Cerebellar cortex (tissue), 1 donor: ENCODE measurements at regions not wholly inside any gene's neighbourhood (a gene's known extent, or its start where the extent isn't known, plus 50 kb on each side); places are given as distances from the start of the nearest gene placed in this dataset.

ENCODE experiments used
- DNase-seq: peaks from one replicate; pipeline ENCODE4 v3.0.0-alpha.2; 2015; ENCODE audit warnings: low spot score

DNA sequence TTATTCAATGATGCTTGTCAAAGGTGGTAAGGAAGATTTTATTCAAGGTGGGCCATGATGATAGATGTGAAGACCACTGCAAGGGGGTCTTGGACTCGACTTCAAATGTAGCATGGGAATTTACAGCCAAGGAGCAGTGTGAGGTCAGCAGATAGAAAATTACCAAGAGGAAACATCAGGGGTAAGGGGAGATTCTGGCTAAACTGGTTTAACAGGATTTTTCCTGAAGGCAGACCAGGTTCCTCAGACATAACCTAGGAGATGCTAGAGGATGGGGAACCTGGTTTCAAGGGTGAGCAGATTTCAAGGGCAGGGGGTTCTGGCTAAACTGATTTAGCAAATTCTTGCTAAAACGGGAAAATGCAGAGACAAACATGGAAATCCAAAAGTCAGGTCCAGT, 464.9 kb downstream of the TAFA4 start:
- no peak for DNase-seq

DNA sequence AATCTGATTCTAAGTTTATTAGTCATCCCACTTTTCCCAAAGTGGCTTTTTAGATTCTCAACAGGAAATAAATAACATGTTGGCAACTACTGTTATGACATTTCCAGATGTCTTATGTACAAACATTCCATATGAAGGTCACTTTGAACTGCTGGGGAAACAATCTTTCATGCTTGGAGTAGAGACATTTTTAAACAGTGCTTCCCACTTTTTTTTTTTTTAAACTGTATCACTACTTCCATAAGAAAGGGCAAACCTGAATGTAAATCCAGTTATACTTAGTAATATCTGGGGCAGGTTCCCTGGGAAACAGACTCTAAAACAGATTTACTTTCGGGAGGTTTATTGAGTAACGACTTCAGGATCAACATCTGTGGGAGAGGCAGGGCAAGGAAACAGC, 473.8 kb downstream of the TAFA4 start:
- DNase-seq: no peak

DNA sequence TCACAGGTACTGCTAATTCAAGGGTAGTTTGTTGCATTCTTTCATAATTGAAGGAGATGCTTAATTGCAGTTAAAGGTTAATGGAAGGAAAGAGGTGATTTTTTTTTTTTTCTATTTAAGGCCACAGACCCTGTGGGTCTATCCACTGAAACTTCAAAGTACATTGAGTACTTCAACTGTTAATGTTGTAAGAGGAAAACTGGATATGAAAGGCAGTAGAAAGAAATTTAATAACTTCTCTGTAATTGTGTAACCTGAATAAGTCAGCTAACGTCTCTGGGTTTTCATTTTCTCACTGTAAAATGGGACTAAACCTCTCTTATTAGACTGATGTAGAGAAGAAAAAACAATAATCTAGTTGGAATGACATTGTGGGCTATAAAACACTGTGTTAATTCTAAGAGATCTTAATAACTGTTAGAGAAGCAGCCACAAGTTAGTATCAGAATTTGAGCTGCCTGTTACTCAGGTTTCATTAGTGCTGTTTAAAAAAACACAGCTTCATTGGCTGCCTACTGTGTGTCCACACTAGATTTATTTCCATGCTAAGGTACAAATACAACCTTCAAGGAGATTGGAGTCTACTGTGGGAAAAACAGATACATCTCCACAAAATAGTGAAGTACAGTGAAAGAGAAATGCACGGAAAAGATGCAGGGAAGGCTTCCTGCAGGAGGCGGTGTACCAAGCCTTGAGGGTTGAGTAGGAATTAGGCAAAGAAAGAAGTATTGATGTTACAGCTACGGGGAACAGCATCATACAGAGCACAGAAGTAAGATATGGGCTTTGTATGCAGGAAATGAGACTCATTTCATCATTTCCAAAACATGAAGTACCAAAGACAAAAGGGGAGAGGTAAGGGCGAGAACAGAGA, 483.6 kb downstream of the TAFA4 start:
- DNase-seq: no peak

DNA sequence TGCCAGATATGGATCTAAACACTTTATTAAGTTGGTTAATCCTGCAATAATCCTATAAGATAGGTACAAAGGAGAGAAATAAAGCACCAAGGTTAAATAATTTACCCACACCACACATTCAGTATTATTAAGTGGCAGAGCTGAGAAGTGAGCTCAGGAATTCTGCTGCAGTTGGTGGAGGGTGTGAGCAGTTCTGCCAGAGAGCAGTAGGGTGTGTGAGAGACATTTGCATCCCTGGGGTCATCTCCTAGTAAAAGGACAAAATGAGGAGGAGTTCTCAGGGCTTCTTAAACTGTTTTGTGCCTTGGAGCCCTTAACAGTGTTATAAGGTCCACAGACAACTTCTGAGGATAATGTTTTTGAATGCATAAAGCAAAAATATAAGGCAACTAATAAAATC, 484.5 kb downstream of the TAFA4 start:
- no peak for DNase-seq

DNA sequence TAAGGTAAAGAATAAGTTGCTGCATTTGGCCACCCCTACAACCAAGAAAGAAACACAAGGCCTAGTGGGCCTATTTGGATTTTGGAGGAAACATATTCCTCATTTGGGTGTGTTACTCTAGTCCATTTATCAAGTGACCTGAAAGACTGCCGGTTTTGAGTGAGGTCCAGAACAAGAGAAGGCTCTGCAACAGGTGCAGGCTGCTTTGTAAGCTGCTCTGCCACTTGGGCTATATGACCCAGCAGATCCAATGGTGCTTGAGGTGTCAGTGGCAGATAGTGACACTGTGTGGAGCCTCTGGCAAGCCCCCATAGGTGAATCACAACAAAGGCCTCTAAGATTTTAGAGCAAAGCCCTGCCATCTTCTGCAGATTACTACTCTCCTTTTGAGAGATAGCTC, 491.3 kb downstream of the TAFA4 start:
- no peak for DNase-seq

DNA sequence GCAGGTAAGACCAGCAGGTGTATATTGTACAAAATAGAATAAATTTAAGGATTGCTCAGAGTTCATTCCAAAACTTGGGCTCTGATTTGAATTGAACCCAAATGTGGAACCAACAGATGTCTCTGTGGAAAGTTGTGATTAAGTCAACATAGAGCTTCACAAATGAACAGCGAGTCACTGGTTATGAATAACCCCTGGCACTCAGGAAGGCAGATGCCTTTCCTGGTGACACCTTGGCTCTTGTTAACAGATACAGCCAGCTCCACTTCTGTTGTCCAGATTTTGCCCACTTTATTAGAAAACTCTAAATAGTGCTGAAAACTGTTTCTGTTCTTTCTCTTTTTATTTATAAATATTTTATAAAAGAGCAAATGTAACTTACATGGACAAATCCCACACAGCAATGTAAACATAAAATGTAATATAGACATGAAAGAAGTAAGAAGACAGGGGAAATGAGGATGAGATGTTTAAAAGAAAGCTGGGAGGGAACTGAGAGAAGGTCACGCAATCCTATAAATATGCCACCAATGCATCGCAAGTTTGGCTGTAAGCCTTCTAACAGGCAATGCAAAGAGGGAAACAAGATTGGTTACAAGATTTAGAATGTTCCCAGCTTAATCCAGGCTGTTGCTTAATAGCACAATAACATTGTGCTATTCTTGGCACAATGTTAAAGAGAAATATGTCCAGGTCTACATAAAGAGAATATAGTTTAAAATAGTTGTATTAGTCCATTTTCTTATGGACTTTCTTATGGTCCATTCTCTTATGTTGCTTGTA, 495.5 kb downstream of the TAFA4 start:
- no peak for DNase-seq

DNA sequence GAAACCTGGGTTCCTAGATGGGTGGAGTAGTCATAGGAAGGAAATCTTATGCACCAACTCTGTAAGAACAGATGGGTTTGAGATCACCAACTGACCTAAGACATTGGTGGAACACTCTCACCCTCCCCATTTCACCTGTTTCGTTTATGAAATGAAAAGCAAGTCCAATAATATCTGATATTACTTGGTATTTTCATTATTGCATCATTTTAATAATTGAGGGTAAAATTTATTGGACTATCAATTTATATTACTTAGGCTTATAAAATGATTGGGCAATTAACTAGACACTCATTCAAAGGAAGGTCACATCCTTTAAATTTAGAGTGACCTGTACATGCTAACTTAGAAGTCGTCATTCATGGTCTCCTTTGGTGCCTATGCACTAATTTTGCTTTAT, 503.9 kb downstream of the TAFA4 start:
- DNase-seq: no peak

DNA sequence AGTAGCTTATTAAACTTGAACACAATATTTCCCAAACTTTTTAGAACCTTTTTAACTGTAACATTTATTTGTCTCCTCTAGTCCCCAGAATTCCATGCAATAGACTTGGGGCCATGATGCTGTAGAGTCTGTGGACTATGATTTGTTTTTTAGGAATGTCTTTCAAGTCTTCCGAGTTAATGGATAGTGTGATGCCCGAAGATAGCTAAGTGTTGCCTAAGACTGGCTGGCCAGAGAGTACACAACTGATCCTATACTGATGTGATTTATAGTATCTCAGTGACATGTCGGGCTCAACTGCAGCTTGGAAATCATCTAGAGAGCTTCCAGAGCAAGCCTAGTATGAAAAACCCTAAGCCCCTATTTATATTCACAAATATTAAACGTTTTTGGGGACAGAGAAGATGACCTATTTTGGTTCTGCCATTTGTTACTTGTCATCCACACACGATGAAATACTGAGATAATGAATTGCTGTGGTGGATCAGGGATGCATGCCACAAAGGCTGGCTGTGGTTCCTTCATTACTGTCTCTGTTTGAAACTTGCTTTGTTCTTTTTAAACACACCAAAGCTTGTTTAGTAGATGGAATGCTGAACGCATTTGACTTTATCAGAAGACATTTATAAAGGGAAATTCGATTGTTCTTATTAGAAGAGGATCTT, 507.4 kb downstream of the TAFA4 start:
- no peak for DNase-seq

DNA sequence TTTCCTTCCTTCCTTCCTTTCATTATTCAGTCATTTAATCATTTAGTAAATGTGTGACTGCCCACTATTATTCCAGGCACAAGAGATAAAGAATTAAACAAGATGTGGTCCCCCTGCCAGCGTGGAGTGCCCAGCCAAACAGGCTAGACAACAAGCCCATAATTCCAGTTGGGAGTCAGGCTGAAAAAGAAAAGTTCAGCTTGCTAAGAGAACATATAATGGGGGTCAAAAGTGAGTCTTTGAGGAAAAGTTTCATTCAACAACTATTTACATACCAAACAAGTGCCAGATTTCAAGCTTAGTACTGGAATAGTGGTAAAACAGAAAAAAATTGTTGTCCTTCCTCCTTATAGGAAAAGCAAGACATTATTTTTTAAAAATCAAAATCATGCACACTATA, 523.7 kb downstream of the TAFA4 start:
- no peak for DNase-seq

DNA sequence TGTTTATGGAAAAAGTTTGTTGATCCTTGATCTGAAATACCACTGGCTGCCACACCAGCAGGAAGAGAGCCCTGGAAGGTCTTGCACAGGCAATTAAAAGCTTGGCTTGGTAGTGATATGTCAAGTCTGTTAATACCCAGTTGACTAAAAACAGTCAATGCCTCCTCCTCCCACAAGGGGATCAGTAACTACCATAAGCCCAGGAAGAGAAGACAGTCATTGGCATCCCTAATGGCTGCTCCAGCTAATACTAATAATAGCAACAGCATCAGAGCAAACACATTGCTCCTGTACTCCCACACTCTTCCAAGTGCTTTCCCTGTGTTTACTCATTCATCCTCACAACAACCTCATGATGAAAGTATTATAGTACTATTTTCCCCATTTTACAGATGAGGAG, 528.6 kb downstream of the TAFA4 start:
- no peak for DNase-seq

DNA sequence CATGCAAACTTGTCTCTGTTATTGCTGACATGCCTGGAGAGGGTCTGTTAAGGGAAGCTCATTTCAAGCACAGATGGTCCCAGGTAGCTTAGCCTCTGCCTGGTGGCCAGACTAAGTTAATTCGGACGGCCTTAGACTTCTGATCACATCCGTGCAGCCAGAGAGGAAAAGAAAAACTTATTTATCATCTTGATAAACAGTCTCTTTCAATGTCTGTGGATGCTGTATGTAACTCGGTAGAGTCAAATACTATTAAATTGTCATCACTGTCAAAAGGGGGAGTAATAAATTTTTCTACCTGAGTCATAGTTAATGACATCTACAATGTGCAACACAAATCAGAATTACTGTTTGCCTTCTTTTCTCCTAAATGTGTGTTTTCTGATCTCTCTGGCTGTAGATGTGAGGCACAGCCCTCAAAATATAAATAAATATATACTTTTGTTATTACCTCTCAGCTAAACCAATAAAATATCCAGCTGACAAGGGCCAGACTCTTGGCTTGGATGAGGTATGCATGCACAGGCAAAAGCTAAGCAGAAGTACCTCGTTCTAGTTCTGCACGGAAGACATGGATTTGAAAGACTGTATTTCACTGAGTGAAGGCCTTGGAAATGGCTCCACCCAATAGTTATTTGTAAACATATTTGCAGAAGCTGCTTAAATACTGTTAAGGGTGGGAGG, 530.0 kb downstream of the TAFA4 start:
- DNase-seq: no peak

DNA sequence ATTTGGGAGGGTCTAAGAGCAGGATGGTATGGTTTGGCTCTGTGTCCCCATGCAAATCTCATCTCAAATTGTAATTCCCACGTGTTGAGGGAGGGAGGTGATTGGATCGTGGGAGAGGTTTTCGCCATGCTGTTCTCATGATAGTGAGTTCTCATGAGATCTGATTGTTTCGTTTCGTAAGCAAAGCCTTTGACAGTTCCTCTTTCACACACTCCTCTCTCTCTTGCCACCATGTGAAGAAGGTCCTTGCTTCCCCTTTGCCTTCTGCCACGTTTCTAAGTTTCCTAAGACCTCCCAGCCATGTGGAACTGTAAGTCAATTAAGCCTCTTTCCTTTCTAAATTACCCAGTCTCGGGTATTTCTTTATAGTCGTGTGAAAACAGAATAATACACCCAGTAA, 553.7 kb downstream of the TAFA4 start:
- DNase-seq: no peak

DNA sequence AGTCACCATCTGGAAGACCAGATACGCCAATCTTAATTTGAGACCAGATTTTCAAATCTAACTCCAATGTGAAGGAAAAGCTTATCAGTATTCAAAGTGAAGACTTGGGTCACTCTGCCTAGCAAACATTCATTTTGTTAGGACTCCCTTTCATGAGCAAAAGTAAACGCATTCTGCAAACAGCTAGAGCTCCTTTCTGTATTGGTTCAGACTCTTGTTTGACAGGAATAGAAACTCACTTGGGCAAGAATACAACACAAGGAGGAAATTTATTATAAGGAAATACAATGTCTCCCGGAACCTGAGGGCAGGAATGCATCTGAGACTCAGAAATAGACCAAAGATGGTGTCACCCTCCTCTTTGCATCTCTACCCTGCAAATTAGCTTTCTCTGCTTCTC, 558.6 kb downstream of the TAFA4 start:
- no peak for DNase-seq

DNA sequence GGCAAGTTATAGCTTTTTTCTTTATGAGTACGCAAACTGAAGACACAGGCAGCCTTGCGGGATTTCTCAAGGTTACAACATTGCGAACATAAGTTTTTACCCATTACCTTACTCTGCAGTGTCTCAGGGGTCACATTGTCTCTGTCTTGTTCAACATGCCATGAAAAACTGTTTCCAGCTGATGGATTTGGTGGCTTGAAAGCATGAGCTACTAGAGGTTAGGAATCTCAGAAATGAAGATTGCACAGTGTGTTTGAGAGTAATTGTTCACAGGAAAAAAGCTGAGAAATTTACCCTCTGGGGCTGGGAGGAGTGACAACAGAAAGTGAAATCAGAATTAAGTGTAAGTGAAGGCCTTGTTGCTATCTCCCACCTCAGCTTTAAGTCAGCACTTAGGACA, 568.6 kb downstream of the TAFA4 start:
- DNase-seq: no peak

DNA sequence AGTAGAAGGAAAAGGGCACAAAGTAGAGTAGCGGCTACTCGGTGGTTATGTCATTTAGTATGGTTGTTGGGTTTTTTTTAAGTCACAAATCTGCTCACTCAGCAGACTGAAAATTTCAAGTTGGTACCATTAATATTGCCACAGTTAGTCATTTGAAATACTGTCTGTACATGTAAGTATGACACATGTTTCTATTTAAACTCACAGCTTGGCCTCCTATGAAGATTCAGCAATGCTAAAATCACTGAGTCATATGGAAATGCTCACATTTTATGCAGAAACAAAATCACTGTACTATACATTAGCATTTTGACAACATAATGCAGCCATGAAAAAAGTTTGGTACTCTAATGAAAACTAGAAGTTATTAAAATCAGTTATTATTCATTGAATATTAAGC, 571.9 kb downstream of the TAFA4 start:
- DNase-seq: no peak

DNA sequence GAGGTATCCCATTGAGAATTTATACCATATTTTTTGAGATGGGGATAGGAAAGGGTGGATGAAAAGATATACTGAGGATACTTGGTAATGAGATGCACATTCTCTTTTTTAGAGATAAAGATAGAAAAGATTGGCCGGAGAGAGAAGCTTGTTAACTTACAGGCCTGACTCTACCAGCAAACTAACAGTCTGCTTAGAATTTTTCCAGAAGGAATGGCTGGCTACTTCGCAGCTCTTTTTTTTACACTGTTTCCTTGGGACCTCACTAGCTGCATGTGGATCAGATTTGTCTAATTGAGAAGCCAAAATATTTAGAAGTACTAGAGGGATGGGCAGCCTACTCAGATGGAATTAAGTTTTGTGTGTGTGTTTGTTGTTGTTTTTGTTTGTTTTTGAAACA, 586.6 kb downstream of the TAFA4 start:
- DNase-seq: no peak

DNA sequence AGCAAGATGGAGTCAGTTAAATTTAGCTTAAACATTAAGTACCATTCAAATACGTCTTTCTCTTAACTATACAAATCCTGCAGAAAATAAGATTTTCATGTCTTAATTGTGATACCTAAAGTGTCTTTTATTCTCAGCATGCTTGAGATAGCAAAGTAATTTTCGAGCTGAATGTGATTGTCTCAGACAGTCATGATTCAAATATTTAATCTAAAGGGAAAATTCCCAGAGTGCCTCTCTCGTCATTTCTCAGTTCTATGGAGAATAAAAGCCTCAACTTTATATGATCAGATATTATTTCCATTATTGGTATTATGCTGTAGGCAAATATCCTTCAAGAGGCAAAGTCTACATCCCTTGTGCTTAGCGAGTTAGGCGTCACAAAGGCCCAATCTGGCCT, 589.9 kb downstream of the TAFA4 start:
- no peak for DNase-seq

DNA sequence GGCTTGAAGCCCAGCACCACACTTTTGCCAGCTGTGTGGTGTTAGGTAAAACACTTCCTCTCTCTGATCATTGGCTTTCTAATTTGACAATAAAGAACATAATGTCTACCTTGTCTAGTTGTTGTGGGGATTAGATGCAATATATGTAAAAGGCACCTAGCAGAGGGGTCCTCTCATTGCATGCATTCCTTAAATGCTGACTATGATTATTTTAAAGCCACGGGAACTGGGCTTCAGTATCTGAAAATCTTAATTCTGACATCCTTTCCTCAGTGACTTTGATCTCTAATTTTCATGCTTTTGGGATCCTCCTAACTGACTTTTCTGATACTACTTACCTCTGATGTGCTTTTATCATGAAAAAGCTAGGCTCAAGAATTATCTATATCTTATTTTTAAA, 596.3 kb downstream of the TAFA4 start:
- DNase-seq: no peak

DNA sequence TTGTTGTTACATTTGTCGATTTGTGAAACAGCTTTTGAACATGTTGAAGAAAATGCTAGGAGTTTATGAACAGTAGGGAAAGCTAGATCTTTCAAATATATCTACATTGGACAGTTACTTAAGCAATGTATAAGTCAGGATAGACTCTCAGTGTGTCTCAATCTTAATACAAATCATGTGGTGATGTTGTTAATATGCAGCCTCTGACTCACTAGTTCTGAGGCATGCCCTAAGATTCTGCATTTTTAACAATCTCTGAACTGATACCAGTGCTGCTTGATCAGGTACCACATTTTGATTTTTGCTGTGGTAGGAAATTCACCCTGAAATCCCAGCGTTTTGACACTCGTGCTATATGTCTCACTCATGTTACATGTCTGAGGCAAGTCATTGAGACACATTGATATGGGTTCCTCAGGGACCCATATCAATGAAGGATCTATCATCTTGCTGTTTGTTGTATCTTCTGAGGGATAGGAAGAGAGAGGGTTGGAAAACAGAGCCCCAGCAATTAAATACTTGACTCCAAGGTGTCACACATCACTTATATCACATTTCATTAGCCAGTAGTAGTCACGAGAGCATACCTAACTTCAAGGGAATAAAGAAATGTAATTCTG, 597.9 kb downstream of the TAFA4 start:
- DNase-seq: no peak

DNA sequence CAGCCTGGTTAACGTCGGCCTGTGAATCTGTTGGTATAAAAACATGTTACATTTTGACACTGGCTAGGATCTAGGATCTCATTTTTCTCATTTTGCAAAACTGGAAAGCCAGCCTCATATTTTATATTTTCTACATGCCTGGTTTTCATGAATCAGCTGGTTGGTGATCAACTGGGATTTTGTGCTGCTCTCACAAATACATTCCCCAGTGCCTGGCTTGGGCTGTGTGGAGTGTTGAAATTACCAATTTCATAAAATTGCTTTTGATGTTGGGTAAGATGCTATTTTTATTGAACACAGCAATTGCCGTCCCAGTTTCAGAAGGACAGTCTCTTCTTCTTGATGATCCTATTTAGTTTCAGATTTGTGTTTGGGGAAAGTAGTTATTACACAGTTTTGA, 604.3 kb downstream of the TAFA4 start:
- DNase-seq: no peak

DNA sequence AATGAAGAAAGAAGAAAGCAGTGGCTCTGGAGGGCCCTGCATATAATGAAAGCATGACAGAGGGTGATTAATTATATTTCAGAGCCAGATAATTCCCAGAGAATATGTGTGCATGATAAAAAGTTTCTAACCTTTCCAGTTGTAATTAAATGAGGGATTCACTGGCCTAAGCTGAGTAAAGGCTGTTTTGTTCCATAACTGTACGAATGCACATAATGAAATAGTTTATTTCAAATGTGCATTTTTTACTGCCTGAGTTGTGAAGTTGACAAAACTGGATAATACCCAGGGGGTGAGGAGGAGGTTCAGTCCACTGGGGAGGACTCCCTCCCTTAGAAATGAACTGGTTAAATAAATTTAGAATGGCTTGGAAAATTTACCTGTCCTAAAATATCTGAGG, 616.4 kb downstream of the TAFA4 start:
- DNase-seq: no peak

DNA sequence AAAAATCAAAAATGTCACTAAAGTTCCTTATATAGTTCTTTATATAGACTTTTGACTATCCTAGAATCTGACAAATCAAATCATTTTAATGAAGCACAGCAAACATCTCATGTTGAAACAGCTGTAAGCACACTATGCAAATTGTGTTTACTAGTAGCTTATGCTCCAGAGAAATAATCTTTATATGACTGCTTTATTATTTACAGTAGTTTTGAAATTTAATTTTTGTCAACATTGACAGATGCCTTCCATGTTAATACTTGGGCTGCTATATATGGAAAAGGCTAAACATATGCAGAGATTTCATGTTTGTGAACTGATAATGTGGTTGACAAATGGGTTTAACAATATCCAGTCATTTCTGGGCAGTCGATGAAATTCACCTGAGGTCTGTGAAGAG, 616.8 kb downstream of the TAFA4 start:
- DNase-seq: no peak
